H1 (cell line): ENCODE measurements at regions not wholly inside any gene's neighbourhood (a gene's known extent, or its start where the extent isn't known, plus 50 kb on each side); places are given as distances from the start of the nearest gene placed in this dataset.

Experiments used
- CTCF ChIA-PET: fragments of 300-600 bp; sonication (Branson Sonifier 250); formaldehyde crosslinking; loops from one replicate; lab custom pipeline; 2021; ENCODE audit not compliant: partially characterized antibody; lab: Charles Lee
- POLR2A ChIA-PET: fragments of 300-600 bp; sonication (Branson Sonifier 250); formaldehyde crosslinking; loops from one replicate; lab custom pipeline; 2021; ENCODE audit warnings: inconsistent platforms; ENCODE audit not compliant: partially characterized antibody; lab: Charles Lee
- DNase-seq, 2 experiments: peaks; one replicate each; pipeline versions ENCODE4 v3.0.0 to v3.0.0-alpha.2; 2010 to 2022; ENCODE audit warnings: low spot score in 2 of 2, low read depth in 1 of 2, mixed read lengths in 1 of 2
- FAIRE-seq: peaks from 2 replicates; lab custom pipeline; 2011; peaks lifted over from hg19 to GRCh38; lab: Jason Lieb, UNC
- H2AFZ ChIP-seq: 2 replicates; pipeline ENCODE4 v1.8.1; 2012; ENCODE audit warnings: low read length, inconsistent platforms
- H2AK5ac ChIP-seq: 2 replicates; pipeline ENCODE4 v1.6.1; 2013; ENCODE audit warnings: low read depth, low read length
- H2BK120ac ChIP-seq: replicated peaks from 2 replicates; pipeline ENCODE3; 2013; ENCODE audit warnings: low read depth, low read length, inconsistent platforms
- H2BK12ac ChIP-seq: 2 replicates; pipeline ENCODE4 v1.6.1; 2013; ENCODE audit warnings: low read depth, low read length
- H2BK15ac ChIP-seq: 2 replicates; pipeline ENCODE4 v1.6.1; 2013; ENCODE audit warnings: low read length
- H2BK20ac ChIP-seq: 2 replicates; pipeline ENCODE4 v1.6.1; 2013; ENCODE audit warnings: low read length
- H2BK5ac ChIP-seq: 2 replicates; pipeline ENCODE4 v1.6.1; 2013; ENCODE audit warnings: low read depth, low read length
- H3K14ac ChIP-seq: 2 replicates; pipeline ENCODE4 v1.6.1; 2013; ENCODE audit warnings: inconsistent platforms; ENCODE audit not compliant: insufficient read length
- H3K18ac ChIP-seq: 2 replicates; pipeline ENCODE4 v1.6.1; 2013; ENCODE audit warnings: low read length; ENCODE audit errors: extremely low read depth
- H3K23ac ChIP-seq: 2 replicates; pipeline ENCODE4 v1.6.1; 2013; ENCODE audit warnings: inconsistent platforms; ENCODE audit not compliant: insufficient read length
- H3K23me2 ChIP-seq: 2 replicates; pipeline ENCODE4 v1.6.1; 2013; ENCODE audit warnings: low read depth, low read length
- H3K27ac ChIP-seq: 2 replicates; pipeline ENCODE4 v1.6.1; 2011; ENCODE audit warnings: low read depth, low read length, inconsistent platforms
- H3K27me3 ChIP-seq, 4 experiments: replicated peaks in 1 of 4; 1 replicate in 1 of 4; 2 replicates in 3 of 4; pipeline versions ENCODE4 v1.6.1 to v1.8.1; 2011 to 2013; ENCODE audit warnings: low read length in 3 of 4, mild to moderate bottlenecking in 3 of 4, inconsistent platforms in 2 of 4, mixed read lengths in 2 of 4, moderate library complexity in 1 of 4; ENCODE audit not compliant: control insufficient read depth in 3 of 4, insufficient read depth in 3 of 4; ENCODE audit errors: extremely low read depth in 1 of 4
- H3K36me3 ChIP-seq, 4 experiments: 2 replicates each; pipeline versions ENCODE4 v1.6.1 to v1.8.1; 2011 to 2013; ENCODE audit warnings: mild to moderate bottlenecking in 4 of 4, low read length in 3 of 4, moderate library complexity in 2 of 4, control low read depth in 1 of 4, inconsistent platforms in 1 of 4; ENCODE audit not compliant: insufficient read depth in 4 of 4, control insufficient read depth in 2 of 4
- H3K4ac ChIP-seq: replicated peaks from 2 replicates; pipeline ENCODE3; 2013; ENCODE audit warnings: low read length, low read depth, mixed read lengths, inconsistent platforms; ENCODE audit not compliant: insufficient read length
- H3K4me1 ChIP-seq, 4 experiments: replicated peaks in 1 of 4; 1 replicate in 1 of 4; 2 replicates in 3 of 4; pipeline versions ENCODE4 v1.6.1 to v1.8.1; 2011 to 2013; ENCODE audit warnings: low read length in 3 of 4, inconsistent platforms in 2 of 4, mixed read lengths in 1 of 4; ENCODE audit not compliant: insufficient read depth in 4 of 4, control insufficient read depth in 3 of 4
- H3K4me2 ChIP-seq, 2 experiments: 2 replicates each; pipeline versions ENCODE4 v1.6.1 to v1.8.1; 2011 to 2013; ENCODE audit warnings: low read depth in 2 of 2, low read length in 2 of 2, control low read depth in 1 of 2, inconsistent platforms in 1 of 2, mild to moderate bottlenecking in 1 of 2; ENCODE audit not compliant: insufficient read depth in 1 of 2
- H3K4me3 ChIP-seq, 4 experiments: fragments of 200-600, 300-600 bp in 1 of 4; sonication (generic), shearing (Covaris generic), sonication (Bioruptor Twin) in 1 of 4; 2 replicates each; pipeline versions ENCODE4 v1.5.1 to v1.8.1; 2011 to 2016; ENCODE audit warnings: low read length in 4 of 4, low read depth in 3 of 4, control low read depth in 2 of 4, inconsistent platforms in 2 of 4, mild to moderate bottlenecking in 2 of 4, mixed read lengths in 1 of 4, moderate library complexity in 1 of 4; ENCODE audit not compliant: insufficient read depth in 2 of 4; ENCODE audit errors: extremely low read depth in 1 of 4
- H3K56ac ChIP-seq: replicated peaks from 2 replicates; pipeline ENCODE3; 2013; ENCODE audit warnings: low read depth, mild to moderate bottlenecking, mixed read lengths, low read length, inconsistent platforms; ENCODE audit not compliant: insufficient read length
- H3K79me1 ChIP-seq: 2 replicates; pipeline ENCODE4 v1.6.1; 2013; ENCODE audit warnings: low read depth, low read length, control low read depth
- H3K79me2 ChIP-seq, 2 experiments: 2 replicates each; pipeline versions ENCODE4 v1.6.1 to v1.8.1; 2012 to 2013; ENCODE audit warnings: low read length in 2 of 2, mild to moderate bottlenecking in 2 of 2, inconsistent platforms in 1 of 2; ENCODE audit not compliant: insufficient read depth in 2 of 2, control insufficient read depth in 1 of 2
- H3K9ac ChIP-seq, 4 experiments: replicated peaks in 1 of 4; 1 replicate in 1 of 4; 2 replicates in 3 of 4; pipeline versions ENCODE4 v1.6.1 to v1.8.1; 2011 to 2013; ENCODE audit warnings: low read depth in 3 of 4, low read length in 3 of 4, control low read depth in 2 of 4, mild to moderate bottlenecking in 2 of 4, moderate library complexity in 2 of 4, inconsistent platforms in 1 of 4; ENCODE audit errors: extremely low read depth in 1 of 4
- H3K9me3 ChIP-seq, 2 experiments: 2 replicates each; pipeline versions ENCODE4 v1.6.1 to v1.8.1; 2012 to 2013; ENCODE audit warnings: mild to moderate bottlenecking in 2 of 2, moderate library complexity in 2 of 2, control low read depth in 1 of 2, inconsistent platforms in 1 of 2, low read depth in 1 of 2, low read length in 1 of 2, mixed read lengths in 1 of 2; ENCODE audit not compliant: insufficient read depth in 2 of 2
- H4K20me1 ChIP-seq, 2 experiments: replicated peaks in 1 of 2; 2 replicates each; pipeline versions ENCODE3 to v1.8.1; 2011 to 2013; ENCODE audit warnings: inconsistent platforms in 2 of 2, low read length in 2 of 2, mild to moderate bottlenecking in 1 of 2; ENCODE audit not compliant: insufficient read depth in 2 of 2, control insufficient read depth in 1 of 2
- H4K5ac ChIP-seq: 2 replicates; pipeline ENCODE4 v1.6.1; 2013; ENCODE audit warnings: low read length, low read depth, mixed read lengths, inconsistent platforms; ENCODE audit not compliant: insufficient read length
- H4K8ac ChIP-seq: 2 replicates; pipeline ENCODE4 v1.8.0; 2013; ENCODE audit warnings: mild to moderate bottlenecking, moderate library complexity, low read length, inconsistent platforms; ENCODE audit not compliant: insufficient read depth; ENCODE audit errors: extremely low read depth
- H4K91ac ChIP-seq: replicated peaks from 2 replicates; pipeline ENCODE3; 2013; ENCODE audit warnings: low read length, mixed read lengths, inconsistent platforms; ENCODE audit not compliant: insufficient read length
- CBX8 ChIP-seq: fragments of 300-800, 300-1000 bp; sonication (generic); IDR thresholded peaks from 2 replicates; pipeline ENCODE4 v1.7.1; 2016; ENCODE audit warnings: low read depth, low read length, borderline replicate concordance
- HDAC2 ChIP-seq, 2 experiments: fragments of 300-600 bp in 1 of 2; sonication (generic) in 1 of 2; IDR thresholded peaks; 2 replicates each; pipeline ENCODE4 v1.6.1; 2011 to 2012; ENCODE audit warnings: low read depth in 2 of 2, low read length in 2 of 2, mild to moderate bottlenecking in 2 of 2, moderate library complexity in 2 of 2, borderline replicate concordance in 1 of 2, inconsistent platforms in 1 of 2
- JUND ChIP-seq: IDR thresholded peaks from 2 replicates; pipeline ENCODE4 v1.6.1; 2011; ENCODE audit warnings: mild to moderate bottlenecking, improper control_type of control experiment, low read length
- KDM1A ChIP-seq: fragments of 200-600, 300-600 bp; sonication (generic); IDR thresholded peaks from 2 replicates; pipeline ENCODE4 v1.7.1; 2016; ENCODE audit warnings: mild to moderate bottlenecking, low read length, borderline replicate concordance
- TAF1 ChIP-seq: IDR thresholded peaks from 2 replicates; pipeline ENCODE4 v1.6.1; 2011; ENCODE audit warnings: mild to moderate bottlenecking, low read depth, low read length
- TAF7 ChIP-seq: optimal IDR thresholded peaks from 2 replicates; pipeline ENCODE3; 2011; ENCODE audit warnings: low read depth, mild to moderate bottlenecking, inconsistent platforms, low read length, moderate library complexity, borderline replicate concordance
- WGBS, 2 experiments: shearing (Covaris generic) in 1 of 2; methylation state at CpG; one replicate each; pipeline versions ENCODE4 v1.1.6 to v1.1.7; 2013 to 2015; ENCODE audit warnings: low lambda C conversion rate in 2 of 2, mixed read lengths in 2 of 2, inconsistent platforms in 1 of 2, low coverage in 1 of 2, missing lambda C conversion rate in 1 of 2; ENCODE audit not compliant: insufficient replicate concordance in 2 of 2, insufficient coverage in 1 of 2, insufficient read length in 1 of 2; ENCODE audit errors: extremely low coverage in 1 of 2, missing lambda C conversion rate in 1 of 2; 5-methylcytosine and 5-hydroxymethylcytosine counted together
- TF ChIP-seq, protein P1 (sequence below): IDR thresholded peaks from 2 replicates; pipeline ENCODE4 v1.6.1; 2012; ENCODE audit warnings: low read length, inconsistent platforms

DNA sequence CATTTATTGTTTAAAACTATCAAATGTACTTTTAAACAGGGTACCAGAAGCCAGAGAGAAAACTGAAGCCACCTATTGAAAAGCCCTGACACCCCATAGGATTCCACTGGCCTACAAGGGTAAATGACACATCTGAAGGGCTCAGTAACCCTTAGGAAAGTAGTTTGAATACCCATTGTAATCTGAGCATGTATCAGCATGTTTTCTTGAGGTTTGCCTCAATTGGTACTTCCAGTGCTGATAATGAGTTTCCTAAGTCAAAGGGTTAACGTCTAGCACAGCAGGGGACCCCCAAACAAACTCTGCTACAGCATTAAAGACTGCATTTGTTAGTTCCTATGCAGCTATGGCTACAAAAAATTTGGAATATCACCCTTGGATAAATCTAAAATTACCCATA is 657.1 kb downstream of the NR2F1-AS1 start:
- POLR2A ChIA-PET: no interaction called here
- H2BK20ac ChIP-seq: no peak overlapping the region
- H4K91ac ChIP-seq: no peak overlapping the region
- H3K4me3 ChIP-seq: no peak overlapping the region
- FAIRE-seq (peak; percentile 57), DNase-seq (no peak)
- H3K4me1 ChIP-seq: peaks cover 0 to 12% (median 7%) of the 10 kb centered on the region in 4 experiments; a peak in 4 of 7 replicates
- H4K8ac ChIP-seq: no peak overlapping the region
- CTCF ChIA-PET: interaction anchor here (0.6 to 2.9 kb wide), 4 partner anchors 15 to 757 kb away, joined by 3 to 16 read pairs (median 4); no protein-coding TSS in a partner anchor
- H2BK120ac ChIP-seq: no peak overlapping the region
- H2BK5ac ChIP-seq: no peak overlapping the region
- H3K9me3 ChIP-seq: no peaks in the 10 kb centered on the region
- WGBS, 2 experiments: 13% methylated on average over 1 of the region's 1 CpG; no CpG with 5 or more reads in 1 of the 2 experiments
- no peak overlapping the region for H3K23ac ChIP-seq
- no peak overlapping the region for H3K56ac ChIP-seq
- H3K27me3 ChIP-seq: no peaks in the 10 kb centered on the region
- H3K14ac ChIP-seq: no peak overlapping the region
- no peak overlapping the region for H3K4ac ChIP-seq
- H3K9ac ChIP-seq: no peak overlapping the region
- H3K27ac ChIP-seq: no peak overlapping the region
- TF ChIP-seq, protein P1, sequence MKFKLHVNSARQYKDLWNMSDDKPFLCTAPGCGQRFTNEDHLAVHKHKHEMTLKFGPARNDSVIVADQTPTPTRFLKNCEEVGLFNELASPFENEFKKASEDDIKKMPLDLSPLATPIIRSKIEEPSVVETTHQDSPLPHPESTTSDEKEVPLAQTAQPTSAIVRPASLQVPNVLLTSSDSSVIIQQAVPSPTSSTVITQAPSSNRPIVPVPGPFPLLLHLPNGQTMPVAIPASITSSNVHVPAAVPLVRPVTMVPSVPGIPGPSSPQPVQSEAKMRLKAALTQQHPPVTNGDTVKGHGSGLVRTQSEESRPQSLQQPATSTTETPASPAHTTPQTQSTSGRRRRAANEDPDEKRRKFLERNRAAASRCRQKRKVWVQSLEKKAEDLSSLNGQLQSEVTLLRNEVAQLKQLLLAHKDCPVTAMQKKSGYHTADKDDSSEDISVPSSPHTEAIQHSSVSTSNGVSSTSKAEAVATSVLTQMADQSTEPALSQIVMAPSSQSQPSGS: no peak
- TF ChIP-seq TAF1 (no peak), KDM1A (no peak), HDAC2 (IDR thresholded peaks at IDR 0.05; ENCODE audit: borderline replicate concordance in 1 of 2, low read depth in 2 of 2, low read length in 2 of 2) (no peak), CBX8 (no peak), JUND (no peak), TAF7 (no peak)
- H3K36me3 ChIP-seq: no peaks in the 10 kb centered on the region
- H2AFZ ChIP-seq: no peak overlapping the region
- H3K79me2 ChIP-seq: no peaks in the 10 kb centered on the region
- H3K23me2 ChIP-seq: no peaks in the 10 kb centered on the region
- no peaks in the 10 kb centered on the region for H4K20me1 ChIP-seq
- no peak overlapping the region for H4K5ac ChIP-seq
- no peak overlapping the region for H2BK15ac ChIP-seq
- H3K79me1 ChIP-seq: no peaks in the 10 kb centered on the region
- H3K18ac ChIP-seq: no peak overlapping the region
- no peak overlapping the region for H2BK12ac ChIP-seq
- no peak overlapping the region for H2AK5ac ChIP-seq
- H3K4me2 ChIP-seq: no peak overlapping the region
